ENCODE measurements at regions not wholly inside any gene's neighbourhood (a gene's known extent, or its start where the extent isn't known, plus 50 kb on each side); places are given as distances from the start of the nearest gene placed in this dataset.

DNA sequence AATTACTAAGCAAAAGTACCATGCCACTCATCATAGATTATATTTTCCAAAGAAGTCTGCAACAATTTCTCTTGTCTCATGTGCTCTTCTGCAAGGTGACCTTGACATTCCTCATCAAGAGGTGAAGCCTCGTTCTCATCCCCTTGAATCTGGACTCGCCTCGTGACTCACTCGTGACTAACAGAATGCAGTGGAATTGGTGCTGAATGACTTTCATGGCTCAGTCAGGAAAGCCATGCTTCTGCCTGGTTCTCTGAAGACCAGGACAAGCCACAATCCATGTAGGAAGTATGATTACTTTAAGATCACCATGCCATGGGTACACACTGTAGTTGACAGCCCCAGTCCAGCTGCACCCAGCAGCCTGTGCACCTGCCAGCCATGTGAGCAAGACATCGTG, 335.8 kb downstream of the GADD45G start:
- Histone ChIP-seq H3K27ac (no peak overlapping the region), H3K4me3 (ENCODE audit: low read depth, low read length) (no peak overlapping the region), H3K36me3 (replicated peaks) (no peaks in the 10 kb centered on the region), H3K27me3 (replicated peaks) (no peaks in the 10 kb centered on the region)
- TF ChIP-seq CTCF (IDR thresholded peaks at IDR 0.05; ENCODE audit: low read depth, low read length, missing control alignments) = no peak
- in situ Hi-C loops (cut with HindIII; ENCODE audit: low pct_ligation_motif_present, low sequenced_read_pairs) = no loop called here
- no peak for DNase-seq

DNA sequence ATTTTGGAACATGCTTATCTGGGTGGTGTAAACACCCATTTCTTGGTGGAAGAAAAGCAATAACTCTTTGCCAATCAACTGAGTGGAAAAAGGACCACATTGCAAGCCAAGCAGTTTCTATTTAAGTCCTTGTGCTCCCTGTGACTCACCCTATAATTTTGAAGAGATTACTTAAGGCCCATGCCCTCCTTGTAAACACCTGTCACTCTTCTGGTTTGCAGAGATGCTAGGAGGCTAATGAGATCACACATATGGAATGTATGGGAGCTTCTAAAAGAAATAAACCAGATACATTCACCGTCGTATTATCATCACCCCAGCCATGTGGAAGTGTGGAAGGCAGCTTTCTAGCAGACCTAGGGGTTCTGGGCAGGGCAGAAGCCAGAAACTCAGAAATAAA, 337.1 kb downstream of the GADD45G start:
- no peak for TF ChIP-seq CTCF (IDR thresholded peaks at IDR 0.05; ENCODE audit: low read depth, low read length, missing control alignments)
- no peak for DNase-seq
- Histone ChIP-seq H3K4me3 (ENCODE audit: low read depth, low read length) (no peak overlapping the region), H3K36me3 (replicated peaks) (no peaks in the 10 kb centered on the region), H3K27ac (no peak overlapping the region), H3K27me3 (replicated peaks) (no peaks in the 10 kb centered on the region)
- in situ Hi-C loops (cut with HindIII; ENCODE audit: low pct_ligation_motif_present, low sequenced_read_pairs) = no loop called here

DNA sequence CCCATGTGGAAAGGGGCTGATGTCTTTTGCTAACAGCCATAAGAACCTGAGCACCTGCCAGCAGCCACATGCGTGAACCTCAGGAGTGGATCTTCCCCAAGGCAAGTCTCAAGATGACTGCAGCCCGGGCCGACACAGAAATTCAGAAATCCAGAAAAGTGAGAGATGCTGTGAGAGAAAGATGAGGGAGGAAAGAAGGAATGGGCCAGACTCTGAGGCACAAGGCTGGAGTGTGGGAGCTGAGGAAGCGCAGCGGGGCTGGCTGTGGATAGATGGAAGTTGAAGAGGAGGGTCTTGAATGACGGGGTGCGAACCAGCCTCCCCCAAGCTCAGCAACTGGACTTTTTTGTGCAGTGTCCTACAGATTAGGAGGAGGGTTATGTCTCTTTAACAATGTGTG, 337.8 kb downstream of the GADD45G start:
- no peak for TF ChIP-seq CTCF (IDR thresholded peaks at IDR 0.05; ENCODE audit: low read depth, low read length, missing control alignments)
- Histone ChIP-seq H3K36me3 (replicated peaks) (no peaks in the 10 kb centered on the region), H3K27me3 (replicated peaks) (no peaks in the 10 kb centered on the region), H3K4me3 (ENCODE audit: low read depth, low read length) (no peak overlapping the region), H3K27ac (no peak overlapping the region)
- in situ Hi-C loops (cut with HindIII; ENCODE audit: low pct_ligation_motif_present, low sequenced_read_pairs) = no loop called here
- DNase-seq = no peak

- Histone ChIP-seq H3K36me3 (replicated peaks) (no peaks in the 10 kb centered on the region), H3K27ac (no peak overlapping the region), H3K4me3 (ENCODE audit: low read depth, low read length) (no peak overlapping the region), H3K27me3 (replicated peaks) (no peaks in the 10 kb centered on the region)
- TF ChIP-seq CTCF (IDR thresholded peaks at IDR 0.05; ENCODE audit: low read depth, low read length, missing control alignments) = no peak
- in situ Hi-C loops (cut with HindIII; ENCODE audit: low pct_ligation_motif_present, low sequenced_read_pairs) = no loop called here
- DNase-seq = no peak
Measured at GRCh38 chr9:89943309-89943708, 338.5 kb downstream of the GADD45G start.

- DNase-seq = no peak
- no peaks in the 10 kb centered on the region for H3K36me3 ChIP-seq (replicated peaks)
- no peak for TF ChIP-seq CTCF (IDR thresholded peaks at IDR 0.05; ENCODE audit: low read depth, low read length, missing control alignments)
- no peak overlapping the region for H3K4me3 ChIP-seq (ENCODE audit: low read depth, low read length)
- in situ Hi-C loops (cut with HindIII; ENCODE audit: low pct_ligation_motif_present, low sequenced_read_pairs) = no loop called here
- H3K27ac ChIP-seq = no peak overlapping the region
- H3K27me3 ChIP-seq (replicated peaks) = no peaks in the 10 kb centered on the region
Measured at GRCh38 chr9:89943728-89944127, 338.9 kb downstream of the GADD45G start.

DNA sequence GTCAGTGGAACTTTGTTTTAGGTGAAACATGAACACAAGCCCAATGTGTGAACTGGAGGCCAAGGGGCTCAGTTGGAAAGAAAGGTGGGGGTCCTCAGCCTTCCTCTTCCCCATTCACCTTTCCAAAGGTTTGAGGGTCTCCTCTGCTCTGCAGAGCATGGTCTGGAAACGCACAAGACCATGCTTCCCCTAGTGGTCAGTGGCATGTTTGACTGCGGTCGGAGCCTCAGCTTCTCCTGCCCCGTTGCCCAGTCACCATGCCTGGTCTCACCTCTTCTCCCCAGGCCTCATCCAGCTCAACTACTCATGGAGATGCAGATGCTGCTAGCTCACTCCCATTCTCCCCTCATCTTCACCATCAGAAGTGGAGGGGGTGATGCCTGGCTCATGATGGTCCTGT, 340.3 kb downstream of the GADD45G start:
- Histone ChIP-seq H3K27ac (no peak overlapping the region), H3K27me3 (replicated peaks) (no peaks in the 10 kb centered on the region), H3K4me3 (ENCODE audit: low read depth, low read length) (no peak overlapping the region), H3K36me3 (replicated peaks) (no peaks in the 10 kb centered on the region)
- no peak for DNase-seq
- in situ Hi-C loops (cut with HindIII; ENCODE audit: low pct_ligation_motif_present, low sequenced_read_pairs) = no loop called here
- TF ChIP-seq CTCF (IDR thresholded peaks at IDR 0.05; ENCODE audit: low read depth, low read length, missing control alignments) = peak; percentile 41

All from brain microvascular endothelial cell (primary cell).